HepG2 (cell line): ENCODE measurements at regions not wholly inside any gene's neighbourhood (a gene's known extent, or its start where the extent isn't known, plus 50 kb on each side); places are given as distances from the start of the nearest gene placed in this dataset.

Experiments used
- ATAC-seq: fragments of 200-7000 bp; cut with Tn5 transposase; 3 replicates; pipeline ENCODE4 v1.9.1; 2020; ENCODE audit warnings: mild to moderate bottlenecking, moderate library complexity
- BruUV-seq: library from RNA; stranded (reverse); fragments of 400-500 nt; replicated peaks from 2 replicates; lab custom pipeline; 2021; lab: Mats Ljungman, UMichigan
- CTCF ChIA-PET: fragments of 300-600 bp; formaldehyde crosslinking; extraction: SDS; loops from one replicate; lab custom pipeline; 2021; ENCODE audit warnings: low total read pairs, inconsistent platforms, low intra/inter-chr PET ratio; lab: Yijun Ruan, JAX
- POLR2A ChIA-PET: fragments of 350-600 bp; sonication (Branson Sonifier 250); formaldehyde crosslinking; loops from one replicate; lab custom pipeline; 2020; ENCODE audit warnings: antibody characterized with exemption, inconsistent platforms; lab: Yijun Ruan, JAX
- DNase-seq: peaks from one replicate; pipeline ENCODE4 v3.0.0-alpha.2; 2015; ENCODE audit warnings: low spot score
- FAIRE-seq: peaks from 3 replicates; lab custom pipeline; 2011; peaks lifted over from hg19 to GRCh38; lab: Jason Lieb, UNC
- H2AFZ ChIP-seq: one replicate; pipeline ENCODE4 v1.6.1; 2011; ENCODE audit warnings: low read length, inconsistent platforms
- H3K27ac ChIP-seq: fragments of 300-600 bp; 3 replicates; pipeline ENCODE4 v1.8.0; 2011; ENCODE audit warnings: mixed run types, mild to moderate bottlenecking, mixed read lengths, low read length, inconsistent platforms; ENCODE audit not compliant: insufficient read depth; ENCODE audit errors: extremely low read length
- H3K27me3 ChIP-seq, 2 experiments: fragments of 200-600 bp in 1 of 2; 2 replicates in 1 of 2; 3 replicates in 1 of 2; pipeline versions ENCODE4 v1.6.0 to v1.8.0; 2011; ENCODE audit warnings: low read length in 2 of 2, mild to moderate bottlenecking in 2 of 2, moderate library complexity in 2 of 2, inconsistent platforms in 1 of 2; ENCODE audit not compliant: insufficient read depth in 2 of 2, control insufficient read depth in 1 of 2
- H3K36me3 ChIP-seq, 2 experiments: fragments of 200-600 bp in 1 of 2; replicated peaks in 1 of 2; 2 replicates in 1 of 2; 3 replicates in 1 of 2; pipeline versions ENCODE4 v1.5.1 to v1.8.0; 2011; ENCODE audit warnings: low read length in 2 of 2, inconsistent platforms in 1 of 2; ENCODE audit not compliant: insufficient read depth in 2 of 2, control insufficient read depth in 1 of 2
- H3K4me1 ChIP-seq: 2 replicates; pipeline ENCODE4 v1.5.1; 2012; ENCODE audit warnings: low read length, inconsistent platforms; ENCODE audit not compliant: insufficient read depth
- H3K4me2 ChIP-seq: 2 replicates; pipeline ENCODE4 v1.6.0; 2011; ENCODE audit warnings: low read depth, low read length, inconsistent platforms
- H3K4me3 ChIP-seq, 3 experiments: fragments of 200-600 bp in 1 of 3; sonication (generic), shearing (Covaris generic) in 1 of 3; replicated peaks in 1 of 3; 2 replicates each; pipeline ENCODE4 v1.5.1; 2011 to 2016; ENCODE audit warnings: low read length in 3 of 3, inconsistent platforms in 2 of 3, low read depth in 2 of 3, mild to moderate bottlenecking in 2 of 3, control low read depth in 1 of 3, mixed read lengths in 1 of 3; ENCODE audit not compliant: insufficient read depth in 1 of 3
- H3K79me2 ChIP-seq: one replicate; pipeline ENCODE4 v1.6.1; 2011; ENCODE audit warnings: low read length, inconsistent platforms; ENCODE audit not compliant: insufficient read depth
- H3K9ac ChIP-seq: 2 replicates; pipeline ENCODE4 v1.6.0; 2011; ENCODE audit warnings: mild to moderate bottlenecking, low read depth, low read length, inconsistent platforms; ENCODE audit not compliant: insufficient read depth
- H3K9me3 ChIP-seq: 2 replicates; pipeline ENCODE4 v1.5.1; 2012; ENCODE audit warnings: mild to moderate bottlenecking, low read length
- H4K20me1 ChIP-seq: 2 replicates; pipeline ENCODE4 v1.6.0; 2011; ENCODE audit warnings: inconsistent platforms, mild to moderate bottlenecking, low read length, moderate library complexity; ENCODE audit not compliant: insufficient read depth
- BRF2 ChIP-seq: sonication (generic); formaldehyde crosslinking; IDR thresholded peaks from 2 replicates; pipeline ENCODE4 v1.8.1; 2022; ENCODE audit warnings: mild to moderate bottlenecking, missing genetic modification reagents
- CENPX ChIP-seq: sonication (generic); formaldehyde crosslinking; IDR thresholded peaks from 2 replicates; pipeline ENCODE4 v1.9.0; 2021; ENCODE audit warnings: mild to moderate bottlenecking, missing genetic modification reagents, moderate library complexity
- MIER3 ChIP-seq: IDR thresholded peaks from 2 replicates; pipeline ENCODE4 v1.6.1; 2016; ENCODE audit warnings: missing compliant biosample characterization, borderline replicate concordance
- PLSCR1 ChIP-seq: sonication (generic); formaldehyde crosslinking; IDR thresholded peaks from 2 replicates; pipeline ENCODE4 v1.5.0; 2020; ENCODE audit warnings: missing genetic modification reagents, mild to moderate bottlenecking, borderline replicate concordance
- RBM22 ChIP-seq: fragments of 200-400 bp; formaldehyde crosslinking; optimal IDR thresholded peaks from 2 replicates; pipeline ENCODE3; 2017; ENCODE audit warnings: mild to moderate bottlenecking, low read length, moderate library complexity
- RFX3 ChIP-seq: IDR thresholded peaks from 2 replicates; pipeline ENCODE4 v1.6.1; 2016; ENCODE audit warnings: missing biosample characterization, missing genetic modification reagents
- SKI ChIP-seq: fragments of 450-650 bp; IDR thresholded peaks from one replicate; pipeline ENCODE4 v1.6.1; 2018; ENCODE audit warnings: mild to moderate bottlenecking; ENCODE audit not compliant: partially characterized antibody
- ZBTB1 ChIP-seq: sonication (generic); formaldehyde crosslinking; IDR thresholded peaks from 2 replicates; pipeline ENCODE4 v1.4.0; 2020; ENCODE audit warnings: missing genetic modification reagents, borderline replicate concordance
- ZGPAT ChIP-seq: IDR thresholded peaks from 2 replicates; pipeline ENCODE4 v1.6.1; 2016; ENCODE audit warnings: mild to moderate bottlenecking
- ZHX1 ChIP-seq: sonication (generic); formaldehyde crosslinking; IDR thresholded peaks from 2 replicates; pipeline ENCODE4 v1.8.1; 2022; ENCODE audit warnings: low read depth, mild to moderate bottlenecking, missing genetic modification reagents
- ZIK1 ChIP-seq: sonication (generic); formaldehyde crosslinking; IDR thresholded peaks from 2 replicates; pipeline ENCODE4 v1.5.0; 2020; ENCODE audit warnings: mild to moderate bottlenecking, low read depth, missing genetic modification reagents, borderline replicate concordance
- ZMAT3 ChIP-seq: sonication (generic); formaldehyde crosslinking; conservative IDR thresholded peaks from 2 replicates; pipeline ENCODE4 v1.7.0; 2021; ENCODE audit warnings: missing genetic modification reagents
- ZNF256 ChIP-seq: sonication (generic); formaldehyde crosslinking; conservative IDR thresholded peaks from 2 replicates; pipeline ENCODE4 v1.4.0; 2020; ENCODE audit warnings: missing genetic modification reagents
- ZNF557 ChIP-seq: sonication (generic); formaldehyde crosslinking; IDR thresholded peaks from 2 replicates; pipeline ENCODE4 v1.4.0; 2020; ENCODE audit warnings: missing genetic modification reagents
- WGBS: methylation state at CpG from one replicate; pipeline ENCODE4 v1.1.6; 2017; ENCODE audit warnings: low lambda C conversion rate; 5-methylcytosine and 5-hydroxymethylcytosine counted together
- in situ Hi-C: cut with HindIII; loops from 2 replicates; pipeline ENCODE4 v1.10.0; 2017; ENCODE audit warnings: low pct_unique_long_range_greater_than_20kb; ENCODE audit not compliant: extremely low pct_ligation_motif_present
- intact Hi-C: fragments of 100-400 bp; cut with micrococcal nuclease; formaldehyde crosslinking; loops from one replicate; pipeline ENCODE4 v1.10.0; 2022; ENCODE audit not compliant: unreplicated experiment

- in situ Hi-C loops (no loop called here), intact Hi-C loops (no loop called here)
- no peaks in the 10 kb centered on the region for H4K20me1 ChIP-seq
- no peaks in the 10 kb centered on the region for H3K79me2 ChIP-seq
- ChIA-PET CTCF (no interaction called here), POLR2A (no interaction called here)
- no peak for TF ChIP-seq ZHX1 (CRISPR knock-in tag)
- TF ChIP-seq MIER3 (CRISPR knock-in tag) = no peak
- no peak for TF ChIP-seq ZMAT3 (CRISPR knock-in tag)
- no peak for TF ChIP-seq ZIK1 (CRISPR knock-in tag)
- no peak for TF ChIP-seq ZGPAT (CRISPR knock-in tag)
- TF ChIP-seq CENPX (CRISPR knock-in tag) = no peak
- TF ChIP-seq BRF2 (CRISPR knock-in tag) = no peak
- TF ChIP-seq SKI = no peak
- no peak for TF ChIP-seq ZNF256 (CRISPR knock-in tag)
- TF ChIP-seq ZNF557 (CRISPR knock-in tag) = no peak
- TF ChIP-seq ZBTB1 (CRISPR knock-in tag) = no peak
- no peak for TF ChIP-seq PLSCR1 (CRISPR knock-in tag)
- no peak for TF ChIP-seq RFX3 (CRISPR knock-in tag)
- TF ChIP-seq RBM22 = no peak
- ATAC-seq (no peak), FAIRE-seq (no peak), DNase-seq (no peak)
- H3K27ac ChIP-seq = no peak overlapping the region
- no peaks in the 10 kb centered on the region for H3K4me1 ChIP-seq
- WGBS = 18% methylated on average over 5 of the region's 5 CpGs
- peaks cover 0 to 4% of the 10 kb centered on the region in 2 experiments; a peak in 1 of 5 replicates for H3K27me3 ChIP-seq
- H3K9me3 ChIP-seq = no peaks in the 10 kb centered on the region
- H3K36me3 ChIP-seq = no peaks in the 10 kb centered on the region
- BruUV-seq = no TSS peak
- H3K9ac ChIP-seq = no peak overlapping the region
- no peak overlapping the region for H3K4me3 ChIP-seq
- no peak overlapping the region for H2AFZ ChIP-seq
- no peak overlapping the region for H3K4me2 ChIP-seq
Measured at GRCh38 chr9:90379771-90380170, 262.9 kb downstream of the DIRAS2 start.
